ENCODE measurements at regions not wholly inside any gene's neighbourhood (a gene's known extent, or its start where the extent isn't known, plus 50 kb on each side); places are given as distances from the start of the nearest gene placed in this dataset.

GRCh38 chr1:106954661-106955229 is 101.7 kb upstream of the PRMT6 start:
- no peak for DNase-seq

- DNase-seq, result no peak
These were observed 99.8 kb upstream of the PRMT6 start for GRCh38 chr1:106956721-106957120.

- no peak for DNase-seq
These were observed 98.7 kb upstream of the PRMT6 start for GRCh38 chr1:106957795-106958194.

- DNase-seq, result no peak
These were observed 96.1 kb upstream of the PRMT6 start for GRCh38 chr1:106960412-106960811.

- DNase-seq, result no peak
These were observed 94.8 kb upstream of the PRMT6 start for GRCh38 chr1:106961646-106962045.

GRCh38 chr1:106962591-106962990 is 93.9 kb upstream of the PRMT6 start:
- no peak for DNase-seq

GRCh38 chr1:106964495-106964894 is 92.0 kb upstream of the PRMT6 start:
- DNase-seq, result no peak

GRCh38 chr1:106968644-106969043 is 87.8 kb upstream of the PRMT6 start:
- DNase-seq, result no peak

GRCh38 chr1:106969731-106970130 is 86.7 kb upstream of the PRMT6 start:
- no peak for DNase-seq

GRCh38 chr1:106972074-106972473 is 84.4 kb upstream of the PRMT6 start:
- no peak for DNase-seq

GRCh38 chr1:106975944-106976343 is 80.5 kb upstream of the PRMT6 start:
- no peak for DNase-seq

- no peak for DNase-seq
These were observed 77.8 kb upstream of the PRMT6 start for GRCh38 chr1:106978477-106979322.

GRCh38 chr1:106979371-106979770 is 77.1 kb upstream of the PRMT6 start:
- DNase-seq, result no peak

- DNase-seq, result no peak
These were observed 76.4 kb upstream of the PRMT6 start for GRCh38 chr1:106980121-106980520.

GRCh38 chr1:106984801-106985200 is 71.7 kb upstream of the PRMT6 start:
- DNase-seq, result no peak

- DNase-seq, result no peak
These were observed 69.9 kb upstream of the PRMT6 start for GRCh38 chr1:106986603-106987002.

GRCh38 chr1:106995970-106996369 is 60.5 kb upstream of the PRMT6 start:
- DNase-seq, result no peak

- no peak for DNase-seq
These were observed 58.0 kb upstream of the PRMT6 start for GRCh38 chr1:106998431-106999002.

- DNase-seq, result no peak
These were observed 55.6 kb upstream of the PRMT6 start for GRCh38 chr1:107000902-107001301.

GRCh38 chr1:107003972-107004371 is 52.5 kb upstream of the PRMT6 start:
- no peak for DNase-seq

- no peak for DNase-seq
These were observed 52.1 kb upstream of the PRMT6 start for GRCh38 chr1:107004421-107004820.

All from NCI-H526 treated with DMSO at 0.1 percent for 48 hours (cell line).